Activated T-cell treated with anti-CD3 and anti-CD28 coated beads, Interleukin-2, amount 50 U/mL, for 72 hours (primary cell): ENCODE measurements at regions not wholly inside any gene's neighbourhood (a gene's known extent, or its start where the extent isn't known, plus 50 kb on each side); places are given as distances from the start of the nearest gene placed in this dataset.

Source experiments
- ATAC-seq, 2 donors: fragments of 150-1000 bp; cut with Tn5 transposase; replicated peaks in 1 of 2; 2 replicates each; pipeline ENCODE4 v1.10.0; 2021; ENCODE audit warnings: moderate library complexity in 2 of 2, mild to moderate bottlenecking in 1 of 2
- DNase-seq, 2 donors: peaks; one replicate each; pipeline ENCODE4 v3.0.0; 2021 to 2022; ENCODE audit warnings: mixed read lengths in 1 of 2
- H3K27ac Mint-ChIP-seq: one replicate; pipeline ENCODE4 v1.8.0; 2022; ENCODE audit warnings: mild to moderate bottlenecking, moderate library complexity, mixed read lengths
- H3K27me3 Mint-ChIP-seq: one replicate; pipeline ENCODE4 v1.8.0; 2022; ENCODE audit warnings: low read depth, mixed read lengths
- H3K36me3 Mint-ChIP-seq, 2 donors: one replicate each; pipeline ENCODE4 v1.8.0; 2022; ENCODE audit warnings: mixed read lengths in 2 of 2, mild to moderate bottlenecking in 1 of 2; ENCODE audit not compliant: insufficient read depth in 2 of 2
- H3K4me1 Mint-ChIP-seq: one replicate; pipeline ENCODE4 v1.8.0; 2022; ENCODE audit warnings: low read depth, mixed read lengths
- H3K4me3 Mint-ChIP-seq, 2 donors: one replicate each; pipeline ENCODE4 v1.8.0; 2022; ENCODE audit warnings: mild to moderate bottlenecking in 2 of 2, mixed read lengths in 2 of 2, moderate library complexity in 2 of 2
- H3K9me3 Mint-ChIP-seq, 2 donors: one replicate each; pipeline ENCODE4 v1.8.0; 2022; ENCODE audit warnings: mixed read lengths in 2 of 2

DNA sequence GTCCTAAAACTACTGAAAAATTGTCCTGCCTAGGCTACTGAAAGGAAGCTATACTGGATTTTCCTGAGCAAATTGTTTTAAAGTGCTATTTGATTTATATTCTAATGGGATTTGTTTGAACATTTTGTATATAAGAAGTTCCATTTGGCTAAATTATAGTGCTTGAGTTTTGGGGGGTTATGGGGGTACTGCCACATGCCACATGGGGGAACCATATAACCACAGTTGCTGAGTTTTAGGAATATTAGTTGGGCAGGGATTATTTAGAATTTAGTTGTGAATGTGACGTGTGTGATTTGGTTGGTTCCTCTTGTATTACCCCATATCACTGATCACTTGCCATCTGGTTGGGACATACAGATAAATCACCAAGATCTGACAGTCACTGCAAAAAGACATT lies 224.5 kb upstream of the TAPT1 start:
- no peaks in the 10 kb centered on the region for H3K4me1 Mint-ChIP-seq
- no peak for DNase-seq
- no peaks in the 10 kb centered on the region for H3K27me3 Mint-ChIP-seq
- H3K4me3 Mint-ChIP-seq: no peak overlapping the region
- no peak for ATAC-seq
- no peak overlapping the region for H3K27ac Mint-ChIP-seq
- H3K36me3 Mint-ChIP-seq: no peaks in the 10 kb centered on the region
- H3K9me3 Mint-ChIP-seq: peaks cover 0 to 2% of the 10 kb centered on the region in 2 donors

DNA sequence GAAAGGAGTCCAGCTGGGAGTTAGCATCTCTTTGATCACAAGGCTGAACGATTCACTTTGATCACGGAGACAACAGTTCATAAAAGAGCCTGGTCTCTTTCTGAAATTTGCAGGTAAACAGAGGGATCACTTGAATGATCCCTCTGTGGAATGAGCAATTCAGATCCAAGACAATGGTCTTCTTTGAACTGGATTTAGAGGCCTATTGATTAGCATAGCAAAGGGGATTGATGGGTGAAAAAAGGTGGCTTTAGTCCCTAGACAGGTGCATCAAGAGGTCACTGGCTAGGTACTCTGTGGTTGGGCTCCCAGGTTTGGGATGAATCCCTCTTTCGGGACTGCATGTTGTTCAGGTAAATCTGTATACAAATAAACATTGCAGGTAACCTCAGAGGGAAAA lies 223.8 kb upstream of the TAPT1 start:
- H3K27me3 Mint-ChIP-seq: no peaks in the 10 kb centered on the region

DNA sequence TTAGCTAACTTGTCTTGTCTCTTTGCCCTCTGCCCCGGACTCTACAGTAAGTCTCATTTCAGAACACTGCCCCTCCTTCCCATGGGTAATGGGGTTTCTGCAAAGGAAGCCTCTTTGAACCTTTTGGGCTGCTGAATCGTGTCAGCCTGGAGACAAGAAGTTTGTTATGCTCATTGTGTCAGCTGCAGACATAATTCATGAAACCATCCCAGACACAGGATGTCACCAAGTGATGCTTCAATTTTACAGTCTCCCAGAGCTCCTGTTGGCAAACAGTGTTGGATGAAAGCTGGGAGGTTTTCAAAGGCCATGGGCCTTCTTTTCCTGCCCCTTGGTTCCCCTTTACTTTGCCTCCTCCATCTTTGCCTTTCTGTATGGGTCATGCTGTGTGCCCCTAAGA lies 223.1 kb upstream of the TAPT1 start:
- ATAC-seq (no peak), DNase-seq (no peak)
- Mint-ChIP-seq H3K36me3 (no peaks in the 10 kb centered on the region), H3K27me3 (no peaks in the 10 kb centered on the region), H3K27ac (no peak overlapping the region), H3K9me3 (peaks cover 0 to 2% of the 10 kb centered on the region in 2 donors), H3K4me3 (no peak overlapping the region), H3K4me1 (no peaks in the 10 kb centered on the region)

More for the DNA sequence above, 223.8 kb upstream of the TAPT1 start:
- DNase-seq (no peak), ATAC-seq (no peak)
- Mint-ChIP-seq H3K36me3 (no peaks in the 10 kb centered on the region), H3K4me1 (no peaks in the 10 kb centered on the region), H3K9me3 (peaks cover 0 to 2% of the 10 kb centered on the region in 2 donors), H3K4me3 (no peak overlapping the region), H3K27ac (no peak overlapping the region)

DNA sequence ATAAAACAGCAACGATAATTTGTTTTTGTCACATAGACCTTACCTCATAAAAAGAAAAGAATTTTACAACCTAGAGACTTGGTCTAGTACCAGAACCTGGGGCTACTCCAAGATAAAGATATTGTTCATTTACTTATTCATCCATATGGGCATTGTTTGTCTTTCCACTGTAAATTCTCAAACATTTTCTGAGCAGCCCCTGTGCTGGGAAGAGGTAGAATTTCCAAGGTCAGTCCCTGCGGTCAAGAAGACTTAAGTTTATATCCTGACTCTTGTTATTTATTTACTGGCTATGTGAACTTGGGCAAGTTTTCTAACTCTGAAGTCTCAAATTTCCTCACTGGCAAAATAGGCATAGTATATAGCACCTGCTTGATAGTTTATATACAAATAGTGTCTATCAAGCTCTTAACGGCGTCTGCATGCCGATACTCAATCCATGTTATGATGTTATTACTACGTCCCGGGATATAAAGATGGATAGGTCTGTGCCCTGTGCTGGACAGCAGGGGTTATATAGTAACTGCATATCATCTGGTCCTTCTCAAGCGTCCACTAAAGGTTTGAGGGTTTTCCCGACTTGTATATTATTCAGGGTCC lies 222.1 kb upstream of the TAPT1 start:
- Mint-ChIP-seq H3K9me3 (peaks cover 0 to 2% of the 10 kb centered on the region in 2 donors), H3K27me3 (no peaks in the 10 kb centered on the region)

DNA sequence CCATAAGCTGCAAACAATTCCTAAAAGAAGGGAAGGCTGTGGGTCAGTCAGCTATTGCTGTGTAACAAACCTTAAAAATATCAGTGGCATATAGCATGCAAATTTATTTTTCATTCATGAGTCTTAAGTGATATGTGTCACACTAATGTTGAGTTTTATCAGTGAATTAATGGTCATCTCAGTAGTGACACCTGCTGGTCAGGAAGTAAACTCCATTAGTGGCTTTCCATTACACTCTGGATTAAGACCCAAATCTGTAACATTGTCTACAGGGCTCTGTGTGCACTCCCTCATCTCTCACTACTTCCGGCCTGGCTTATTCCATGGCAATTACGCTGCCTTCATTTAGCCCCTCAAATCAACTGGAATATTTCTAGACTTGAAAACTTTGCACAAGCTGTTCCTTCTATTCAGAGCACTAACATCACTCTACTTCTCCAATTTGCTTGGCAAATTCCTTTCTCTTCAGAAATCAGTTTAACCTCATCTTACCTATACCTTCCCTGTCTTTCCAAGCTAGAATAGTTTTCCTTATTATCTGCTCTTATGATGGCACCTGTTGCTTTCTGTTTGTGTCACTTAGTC lies 217.3 kb upstream of the TAPT1 start:
- peaks cover 0 to 2% of the 10 kb centered on the region in 2 donors for H3K9me3 Mint-ChIP-seq
- no peak for ATAC-seq
- H3K36me3 Mint-ChIP-seq: no peaks in the 10 kb centered on the region
- no peak overlapping the region for H3K4me3 Mint-ChIP-seq
- no peak overlapping the region for H3K27ac Mint-ChIP-seq
- H3K4me1 Mint-ChIP-seq: no peaks in the 10 kb centered on the region
- DNase-seq: no peak
- no peaks in the 10 kb centered on the region for H3K27me3 Mint-ChIP-seq

More for the DNA sequence above, 222.1 kb upstream of the TAPT1 start:
- DNase-seq (no peak), ATAC-seq (no peak)
- Mint-ChIP-seq H3K27ac (no peak overlapping the region), H3K4me1 (no peaks in the 10 kb centered on the region), H3K4me3 (no peak overlapping the region), H3K36me3 (no peaks in the 10 kb centered on the region)

DNA sequence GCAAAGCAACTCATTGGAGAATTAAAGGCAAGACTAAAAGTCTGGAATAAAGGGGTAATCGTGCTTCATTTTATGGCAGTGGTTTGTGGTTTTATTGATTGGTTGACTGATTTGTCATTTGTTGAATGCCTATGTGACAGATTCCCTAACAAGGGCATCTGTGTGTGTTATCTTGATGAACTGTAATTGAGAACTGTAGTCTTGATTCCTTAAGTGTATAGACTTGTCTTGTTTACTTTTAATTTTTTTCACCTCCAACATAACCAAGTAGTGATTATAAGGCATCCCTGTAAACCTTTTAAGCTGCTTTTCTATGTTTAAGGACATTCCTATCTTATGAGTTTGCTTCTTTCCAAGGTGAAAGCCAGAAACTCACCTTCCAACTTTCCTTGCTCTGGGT lies 216.0 kb upstream of the TAPT1 start:
- Mint-ChIP-seq H3K4me3 (no peak overlapping the region), H3K36me3 (no peaks in the 10 kb centered on the region), H3K9me3 (peaks cover 4 to 10% of the 10 kb centered on the region in 2 donors), H3K27ac (no peak overlapping the region), H3K27me3 (no peaks in the 10 kb centered on the region), H3K4me1 (no peaks in the 10 kb centered on the region)
- DNase-seq (no peak), ATAC-seq (no peak)

DNA sequence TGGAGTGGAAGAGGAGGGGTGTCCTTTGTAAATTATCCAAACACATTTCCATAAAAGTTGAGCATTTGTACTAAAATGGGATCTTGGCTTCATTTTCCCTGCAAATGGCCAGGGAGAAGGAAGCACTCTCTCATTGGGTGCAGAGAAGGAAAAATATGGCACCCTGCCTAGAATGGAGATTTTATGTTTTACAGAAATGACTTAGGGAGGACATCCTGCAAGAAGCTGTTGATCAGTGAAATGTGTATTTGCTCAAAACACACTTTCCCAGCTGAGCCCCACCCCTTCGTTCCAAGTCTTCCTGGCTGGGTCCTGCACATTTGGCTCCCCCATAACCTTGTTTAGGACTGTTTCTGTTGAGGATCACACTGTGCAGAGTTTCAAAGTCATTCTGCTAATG lies 213.5 kb upstream of the TAPT1 start:
- H3K27me3 Mint-ChIP-seq: no peaks in the 10 kb centered on the region
- H3K4me3 Mint-ChIP-seq: no peak overlapping the region
- no peaks in the 10 kb centered on the region for H3K4me1 Mint-ChIP-seq
- no peaks in the 10 kb centered on the region for H3K36me3 Mint-ChIP-seq
- H3K27ac Mint-ChIP-seq: no peak overlapping the region
- DNase-seq (no peak), ATAC-seq (no peak)
- H3K9me3 Mint-ChIP-seq: peaks cover 7 to 11% of the 10 kb centered on the region in 2 donors

DNA sequence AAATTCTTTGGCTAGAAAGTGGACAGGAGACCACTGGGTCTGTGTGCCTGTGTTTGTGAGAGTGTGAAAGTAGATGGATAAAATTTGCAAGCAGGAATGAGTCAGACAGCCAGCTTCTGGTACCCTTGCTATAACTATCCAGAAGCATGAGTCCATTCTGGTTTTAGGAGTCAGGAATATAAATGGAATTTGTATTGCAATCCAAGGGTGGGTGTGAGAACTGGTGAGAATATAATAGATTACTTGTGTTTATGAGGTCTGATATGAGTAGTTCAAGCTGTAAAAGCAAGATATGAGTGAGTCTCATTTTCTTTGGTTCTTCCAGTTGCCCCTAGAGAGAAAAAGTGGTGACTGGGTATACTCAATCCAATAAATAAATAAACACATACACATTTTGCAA lies 212.7 kb upstream of the TAPT1 start:
- H3K9me3 Mint-ChIP-seq: peaks cover 9 to 11% of the 10 kb centered on the region in 2 donors
- DNase-seq (no peak), ATAC-seq (no peak)
- H3K36me3 Mint-ChIP-seq: no peaks in the 10 kb centered on the region
- H3K27me3 Mint-ChIP-seq: no peaks in the 10 kb centered on the region
- H3K27ac Mint-ChIP-seq: no peak overlapping the region
- H3K4me1 Mint-ChIP-seq: no peaks in the 10 kb centered on the region
- no peak overlapping the region for H3K4me3 Mint-ChIP-seq

DNA sequence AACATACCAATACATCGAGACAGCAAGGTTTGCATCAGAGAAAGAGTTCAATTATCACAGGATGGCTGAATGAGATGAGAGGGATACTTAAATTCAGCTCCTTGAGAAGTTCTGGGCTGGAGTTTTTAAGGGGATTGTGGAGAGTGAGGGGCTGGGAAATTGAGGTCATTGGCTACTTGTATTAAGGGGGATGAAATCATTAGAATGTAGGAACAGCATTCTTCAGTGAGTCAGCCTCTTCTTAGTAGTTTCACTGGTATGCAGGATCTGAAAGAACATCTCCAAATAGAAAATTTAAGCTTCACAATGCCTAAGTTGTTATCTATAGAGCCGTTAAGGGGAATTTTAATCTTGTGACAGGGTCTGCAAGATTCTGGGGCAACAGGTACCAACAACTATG lies 211.6 kb upstream of the TAPT1 start:
- no peaks in the 10 kb centered on the region for H3K27me3 Mint-ChIP-seq
- H3K9me3 Mint-ChIP-seq: peaks cover 9 to 11% of the 10 kb centered on the region in 2 donors
- ATAC-seq: no peak
- no peak for DNase-seq
- no peak overlapping the region for H3K4me3 Mint-ChIP-seq
- no peak overlapping the region for H3K27ac Mint-ChIP-seq
- H3K36me3 Mint-ChIP-seq: no peaks in the 10 kb centered on the region
- no peaks in the 10 kb centered on the region for H3K4me1 Mint-ChIP-seq

DNA sequence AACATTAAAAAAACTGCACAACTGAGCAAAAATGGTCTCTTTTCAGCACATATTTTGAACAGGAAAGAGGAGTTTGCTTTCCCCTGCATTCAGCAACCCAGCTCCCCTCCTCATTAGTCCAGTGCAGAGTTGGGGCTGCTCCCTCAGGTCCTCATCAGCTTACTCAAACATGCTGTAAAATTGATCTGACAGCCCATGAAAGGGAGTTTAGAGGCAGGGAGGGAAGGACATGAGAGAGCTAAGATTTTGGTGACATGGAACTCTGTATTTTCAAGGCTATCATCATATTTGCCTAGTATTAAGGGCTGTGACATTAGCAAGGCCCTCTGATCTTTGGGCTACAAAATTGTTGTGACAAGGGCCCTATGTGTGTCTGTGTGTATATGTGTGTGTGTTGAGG lies 205.6 kb upstream of the TAPT1 start:
- H3K36me3 Mint-ChIP-seq: no peaks in the 10 kb centered on the region
- H3K4me3 Mint-ChIP-seq: no peak overlapping the region
- no peaks in the 10 kb centered on the region for H3K27me3 Mint-ChIP-seq
- DNase-seq (no peak), ATAC-seq (no peak)
- no peak overlapping the region for H3K27ac Mint-ChIP-seq
- peaks cover 4 to 5% of the 10 kb centered on the region in 2 donors for H3K9me3 Mint-ChIP-seq
- no peaks in the 10 kb centered on the region for H3K4me1 Mint-ChIP-seq

DNA sequence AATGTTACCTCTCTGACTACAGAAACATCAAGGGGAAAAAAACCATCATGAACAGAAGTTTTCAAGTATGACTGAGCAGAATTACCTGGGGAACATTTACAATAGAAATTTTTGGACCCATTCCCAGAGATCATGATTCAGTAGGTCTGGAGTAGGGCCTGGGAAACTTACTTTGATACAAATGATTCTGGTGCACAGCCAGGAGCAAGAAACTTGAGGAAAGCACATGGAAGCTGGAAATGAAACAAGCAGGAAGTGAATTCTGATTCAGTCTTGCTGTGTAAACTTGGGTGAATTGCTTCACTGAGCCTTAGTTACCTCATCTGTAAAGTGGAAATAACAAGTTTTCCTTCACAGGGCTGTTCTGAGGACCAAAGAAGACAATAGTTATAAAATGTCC lies 192.5 kb upstream of the TAPT1 start:
- H3K27me3 Mint-ChIP-seq: no peaks in the 10 kb centered on the region
- peaks cover 0 to 1% of the 10 kb centered on the region in 2 donors for H3K36me3 Mint-ChIP-seq
- ATAC-seq (no peak), DNase-seq (no peak)
- H3K9me3 Mint-ChIP-seq: peaks cover 2 to 6% of the 10 kb centered on the region in 2 donors
- H3K27ac Mint-ChIP-seq: no peak overlapping the region
- no peak overlapping the region for H3K4me3 Mint-ChIP-seq
- no peaks in the 10 kb centered on the region for H3K4me1 Mint-ChIP-seq

DNA sequence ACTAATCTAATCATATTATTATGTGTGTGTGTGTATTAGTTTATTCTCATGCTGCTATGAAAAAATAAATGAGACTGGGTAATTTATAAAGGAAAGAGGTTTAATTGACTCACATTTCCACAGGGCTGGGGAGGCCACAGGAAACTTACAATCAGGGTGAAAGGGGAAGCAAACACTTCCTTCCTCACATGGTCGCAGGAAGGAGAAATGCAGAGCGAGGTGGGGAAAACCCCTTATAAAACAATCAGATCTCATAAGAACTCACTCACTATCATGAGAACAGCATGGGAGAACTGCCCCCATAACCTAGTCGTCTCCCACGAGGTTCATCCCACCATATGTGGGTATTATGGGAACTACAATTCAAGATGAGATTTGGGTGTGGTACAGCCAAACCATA lies 190.9 kb upstream of the TAPT1 start:
- H3K27ac Mint-ChIP-seq: no peak overlapping the region
- DNase-seq (no peak), ATAC-seq (no peak)
- peaks cover 2 to 6% of the 10 kb centered on the region in 2 donors for H3K9me3 Mint-ChIP-seq
- no peak overlapping the region for H3K4me3 Mint-ChIP-seq
- H3K36me3 Mint-ChIP-seq: peaks cover 0 to 1% of the 10 kb centered on the region in 2 donors
- H3K4me1 Mint-ChIP-seq: no peaks in the 10 kb centered on the region
- H3K27me3 Mint-ChIP-seq: no peaks in the 10 kb centered on the region

DNA sequence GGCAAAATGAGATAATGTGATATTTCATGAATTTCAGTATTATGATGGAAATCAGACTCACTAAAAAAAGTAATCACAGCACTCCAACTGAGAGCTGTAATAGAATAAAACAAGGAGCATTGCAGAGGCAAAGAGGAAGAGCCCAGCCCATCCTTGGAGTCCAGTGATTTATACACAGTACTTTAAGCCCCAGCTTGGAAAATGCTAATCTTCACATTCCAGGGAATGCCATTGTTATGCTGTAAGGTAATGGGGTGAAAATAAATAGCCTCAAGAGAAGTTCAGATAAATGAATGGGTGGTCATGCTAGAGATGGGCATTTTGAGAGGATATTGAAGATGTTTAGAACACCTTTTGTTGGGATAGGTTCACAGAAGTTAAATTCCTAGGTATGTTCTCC lies 190.3 kb upstream of the TAPT1 start:
- peaks cover 0 to 1% of the 10 kb centered on the region in 2 donors for H3K36me3 Mint-ChIP-seq
- no peak for DNase-seq
- peaks cover 2 to 6% of the 10 kb centered on the region in 2 donors for H3K9me3 Mint-ChIP-seq
- H3K4me3 Mint-ChIP-seq: no peak overlapping the region
- H3K27me3 Mint-ChIP-seq: no peaks in the 10 kb centered on the region
- no peak overlapping the region for H3K27ac Mint-ChIP-seq
- ATAC-seq: no peak
- no peaks in the 10 kb centered on the region for H3K4me1 Mint-ChIP-seq

DNA sequence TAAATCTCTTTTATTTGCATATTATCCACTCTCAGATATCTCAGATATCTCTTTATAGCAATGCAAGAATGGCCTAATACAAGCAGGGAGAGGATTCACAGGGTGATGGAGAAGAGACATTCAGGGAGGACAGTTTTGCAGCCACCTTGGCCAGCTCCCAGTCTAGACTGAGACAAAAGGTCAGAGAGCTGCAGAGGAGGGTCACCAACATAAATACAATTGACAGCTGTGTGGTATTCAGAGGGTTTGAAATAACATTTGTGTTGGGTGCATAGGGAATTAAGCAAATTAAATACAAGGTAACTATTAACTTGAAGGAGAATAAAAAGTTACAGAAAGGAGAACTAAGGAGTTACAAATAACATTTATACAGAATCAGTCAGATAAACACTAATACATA lies 189.5 kb upstream of the TAPT1 start:
- no peak overlapping the region for H3K27ac Mint-ChIP-seq
- H3K27me3 Mint-ChIP-seq: no peaks in the 10 kb centered on the region
- H3K4me3 Mint-ChIP-seq: no peak overlapping the region
- peaks cover 2 to 6% of the 10 kb centered on the region in 2 donors for H3K9me3 Mint-ChIP-seq
- peaks cover 0 to 1% of the 10 kb centered on the region in 2 donors for H3K36me3 Mint-ChIP-seq
- ATAC-seq: no peak
- no peaks in the 10 kb centered on the region for H3K4me1 Mint-ChIP-seq
- DNase-seq: no peak
